ENCODE measurements at regions not wholly inside any gene's neighbourhood (a gene's known extent, or its start where the extent isn't known, plus 50 kb on each side); places are given as distances from the start of the nearest gene placed in this dataset.

- no peak for DNase-seq (ENCODE audit: low spot score)
- Histone ChIP-seq H3K9me3 (no peaks in the 10 kb centered on the region), H3K27ac (no peak overlapping the region), H3K4me3 (no peak overlapping the region), H3K36me3 (no peaks in the 10 kb centered on the region), H3K27me3 (replicated peaks; ENCODE audit: insufficient read depth) (no peaks in the 10 kb centered on the region), H3K4me1 (ENCODE audit: control insufficient read depth in 1 of 2, low read depth in 2 of 2) (no peaks in the 10 kb centered on the region)
- ATAC-seq (ENCODE audit: insufficient number of reproducible peaks, low FRiP score, low read depth) = no peak
- TF ChIP-seq CTCF (IDR thresholded peaks at IDR 0.05) = no peak
These were observed 661.3 kb upstream of the COBL start for GRCh38 chr7:51977913-51978312.

- no peak for ATAC-seq (ENCODE audit: insufficient number of reproducible peaks, low FRiP score, low read depth)
- no peaks in the 10 kb centered on the region for H3K27me3 ChIP-seq (replicated peaks; ENCODE audit: insufficient read depth)
These were observed 657.3 kb upstream of the COBL start for GRCh38 chr7:51973939-51974338.

GRCh38 chr7:51973071-51973470 is 656.5 kb upstream of the COBL start:
- no peak for TF ChIP-seq CTCF (IDR thresholded peaks at IDR 0.05)
- no peak overlapping the region for H3K27ac ChIP-seq
- H3K4me3 ChIP-seq = no peak overlapping the region
- H3K9me3 ChIP-seq = no peaks in the 10 kb centered on the region
- H3K4me1 ChIP-seq (ENCODE audit: control insufficient read depth in 1 of 2, low read depth in 2 of 2) = no peaks in the 10 kb centered on the region
- DNase-seq (ENCODE audit: low spot score) = no peak
- no peak for ATAC-seq (ENCODE audit: insufficient number of reproducible peaks, low FRiP score, low read depth)
- no peaks in the 10 kb centered on the region for H3K36me3 ChIP-seq
- H3K27me3 ChIP-seq (replicated peaks; ENCODE audit: insufficient read depth) = no peaks in the 10 kb centered on the region

More at GRCh38 chr7:51973939-51974338, 657.3 kb upstream of the COBL start:
- Histone ChIP-seq H3K9me3 (no peaks in the 10 kb centered on the region), H3K4me3 (no peak overlapping the region), H3K4me1 (ENCODE audit: control insufficient read depth in 1 of 2, low read depth in 2 of 2) (no peaks in the 10 kb centered on the region), H3K36me3 (no peaks in the 10 kb centered on the region), H3K27ac (no peak overlapping the region)
- no peak for DNase-seq (ENCODE audit: low spot score)
- TF ChIP-seq CTCF (IDR thresholded peaks at IDR 0.05) = no peak

GRCh38 chr7:51970961-51971665 is 654.5 kb upstream of the COBL start:
- H3K36me3 ChIP-seq = no peaks in the 10 kb centered on the region
- no peak overlapping the region for H3K4me3 ChIP-seq
- H3K27ac ChIP-seq = no peak overlapping the region
- no peak for DNase-seq (ENCODE audit: low spot score)
- no peak for TF ChIP-seq CTCF (IDR thresholded peaks at IDR 0.05)
- no peaks in the 10 kb centered on the region for H3K4me1 ChIP-seq (ENCODE audit: control insufficient read depth in 1 of 2, low read depth in 2 of 2)
- no peak for ATAC-seq (ENCODE audit: insufficient number of reproducible peaks, low FRiP score, low read depth)
- no peaks in the 10 kb centered on the region for H3K9me3 ChIP-seq
- H3K27me3 ChIP-seq (replicated peaks; ENCODE audit: insufficient read depth) = no peaks in the 10 kb centered on the region

- H3K9me3 ChIP-seq = no peaks in the 10 kb centered on the region
- ATAC-seq (ENCODE audit: insufficient number of reproducible peaks, low FRiP score, low read depth) (no peak), DNase-seq (ENCODE audit: low spot score) (no peak)
- no peak for TF ChIP-seq CTCF (IDR thresholded peaks at IDR 0.05)
- no peaks in the 10 kb centered on the region for H3K27me3 ChIP-seq (replicated peaks; ENCODE audit: insufficient read depth)
- H3K4me1 ChIP-seq (ENCODE audit: control insufficient read depth in 1 of 2, low read depth in 2 of 2) = no peaks in the 10 kb centered on the region
- no peak overlapping the region for H3K27ac ChIP-seq
- H3K4me3 ChIP-seq = no peak overlapping the region
- H3K36me3 ChIP-seq = no peaks in the 10 kb centered on the region
These were observed 651.9 kb upstream of the COBL start for GRCh38 chr7:51968461-51968860.
